HEK293T (cell line): ENCODE measurements at regions not wholly inside any gene's neighbourhood (a gene's known extent, or its start where the extent isn't known, plus 50 kb on each side); places are given as distances from the start of the nearest gene placed in this dataset.

Experiments used
- CTCF ChIA-PET: fragments of 350-600 bp; formaldehyde crosslinking; extraction: SDS; loops from one replicate; lab custom pipeline; 2021; ENCODE audit warnings: antibody characterized with exemption, inconsistent platforms; lab: Yijun Ruan, JAX
- POLR2A ChIA-PET: fragments of 350-600 bp; formaldehyde crosslinking; extraction: SDS; loops from one replicate; lab custom pipeline; 2020; ENCODE audit warnings: antibody characterized with exemption, inconsistent platforms; lab: Yijun Ruan, JAX
- DNase-seq: peaks from one replicate; pipeline ENCODE4 v3.0.0; 2012; ENCODE audit warnings: mixed read lengths; ENCODE audit errors: extremely low spot score
- ARNT ChIP-seq: fragments of 450-650 bp; IDR thresholded peaks from 2 replicates; pipeline ENCODE4 v1.6.1; 2017; ENCODE audit warnings: mild to moderate bottlenecking
- BHLHE40 ChIP-seq: fragments of 450-650 bp; IDR thresholded peaks from 2 replicates; pipeline ENCODE4 v1.6.1; 2016; ENCODE audit warnings: mild to moderate bottlenecking, moderate library complexity, borderline replicate concordance
- CTBP1 ChIP-seq: fragments of 450-650 bp; IDR thresholded peaks from 2 replicates; pipeline ENCODE4 v1.6.1; 2016; ENCODE audit warnings: borderline replicate concordance
- ELF4 ChIP-seq: fragments of 450-650 bp; IDR thresholded peaks from 2 replicates; pipeline ENCODE4 v1.6.1; 2017; ENCODE audit warnings: antibody characterized with exemption
- FOXA1 ChIP-seq: fragments of 450-650 bp; IDR thresholded peaks from 2 replicates; pipeline ENCODE4 v1.6.1; 2016; ENCODE audit warnings: mild to moderate bottlenecking
- FOXK2 ChIP-seq: fragments of 450-650 bp; IDR thresholded peaks from 2 replicates; pipeline ENCODE4 v1.6.1; 2016; ENCODE audit warnings: mild to moderate bottlenecking
- FOXM1 ChIP-seq: fragments of 450-650 bp; IDR thresholded peaks from 2 replicates; pipeline ENCODE4 v1.6.1; 2017; ENCODE audit warnings: mild to moderate bottlenecking, borderline replicate concordance
- HDGF ChIP-seq: fragments of 450-650 bp; IDR thresholded peaks from 2 replicates; pipeline ENCODE4 v1.6.1; 2017; ENCODE audit warnings: antibody characterized with exemption, borderline replicate concordance
- L3MBTL2 ChIP-seq: fragments of 450-650 bp; conservative IDR thresholded peaks from 2 replicates; pipeline ENCODE4 v1.6.1; 2016; ENCODE audit warnings: mild to moderate bottlenecking
- LEF1 ChIP-seq: fragments of 450-650 bp; IDR thresholded peaks from 2 replicates; pipeline ENCODE4 v1.6.1; 2017; ENCODE audit warnings: mild to moderate bottlenecking, borderline replicate concordance
- NFRKB ChIP-seq: fragments of 450-650 bp; IDR thresholded peaks from 2 replicates; pipeline ENCODE4 v1.6.1; 2016; ENCODE audit warnings: mild to moderate bottlenecking, moderate library complexity
- SP1 ChIP-seq: fragments of 450-650 bp; IDR thresholded peaks from 2 replicates; pipeline ENCODE4 v1.6.1; 2017
- SUZ12 ChIP-seq: fragments of 450-650 bp; IDR thresholded peaks from 2 replicates; pipeline ENCODE4 v1.6.1; 2016; ENCODE audit warnings: mild to moderate bottlenecking
- TARDBP ChIP-seq: fragments of 450-650 bp; IDR thresholded peaks from 2 replicates; pipeline ENCODE4 v1.6.1; 2016
- ZNF384 ChIP-seq: fragments of 450-650 bp; IDR thresholded peaks from 2 replicates; pipeline ENCODE4 v1.6.1; 2016
- TF ChIP-seq, protein P1 (sequence below): fragments of 450-650 bp; IDR thresholded peaks from 2 replicates; pipeline ENCODE4 v1.6.1; 2016

DNA sequence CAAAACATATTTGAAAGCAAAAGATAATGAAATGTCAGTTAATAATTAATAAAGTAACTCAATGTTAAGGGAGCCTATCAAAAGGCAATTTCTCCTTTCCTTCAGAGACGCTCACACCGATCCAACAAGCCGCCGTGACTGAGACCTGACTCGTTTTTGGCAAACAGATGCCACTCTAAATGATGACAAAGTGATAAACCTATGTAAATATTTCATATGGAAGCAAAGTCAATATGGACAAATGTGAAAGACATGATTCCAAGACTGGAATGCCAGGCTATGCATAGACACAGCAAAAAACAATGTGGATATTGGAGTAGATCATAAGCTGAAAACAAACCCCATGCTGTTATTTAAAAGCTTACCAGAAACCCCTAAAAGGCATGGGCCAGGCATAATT is 137.2 kb upstream of the SUCLG2 start:
- POLR2A ChIA-PET = no interaction called here
- CTCF ChIA-PET = interaction anchor here (0.7 kb wide), 1 partner anchor 18 kb away, joined by 5 read pairs; no protein-coding TSS in a partner anchor
- TF ChIP-seq FOXK2 (no peak), FOXA1 (no peak), ARNT (no peak)
- DNase-seq = no peak

DNA sequence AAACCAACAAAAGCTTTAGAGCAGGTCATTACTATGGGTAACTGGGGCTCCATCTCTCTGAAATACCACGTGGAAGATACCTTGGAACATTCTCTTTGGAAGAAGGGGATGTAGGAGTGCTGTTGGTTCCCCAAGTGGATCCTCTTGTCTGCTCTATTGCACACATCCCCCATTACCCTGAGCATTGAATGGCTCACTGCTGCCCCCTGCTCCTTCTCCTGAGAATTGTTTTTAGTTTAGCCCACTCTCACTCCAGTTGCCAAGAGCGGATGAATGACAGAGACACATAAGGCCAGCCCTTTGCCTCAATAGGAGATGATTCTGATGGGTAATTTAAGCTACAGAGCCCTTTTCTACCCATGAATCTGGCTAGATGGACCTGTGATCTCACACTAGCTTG is 135.6 kb upstream of the SUCLG2 start:
- ChIA-PET POLR2A (no interaction called here), CTCF (interaction anchor here (0.9 to 1.3 kb wide), 3 partner anchors 405 to 676 kb away, joined by 3 to 4 read pairs (median 3); no protein-coding TSS in a partner anchor)
- peak; percentile 50 for DNase-seq
- no peak for TF ChIP-seq SUZ12
- no peak for TF ChIP-seq LEF1
- TF ChIP-seq, protein P1, sequence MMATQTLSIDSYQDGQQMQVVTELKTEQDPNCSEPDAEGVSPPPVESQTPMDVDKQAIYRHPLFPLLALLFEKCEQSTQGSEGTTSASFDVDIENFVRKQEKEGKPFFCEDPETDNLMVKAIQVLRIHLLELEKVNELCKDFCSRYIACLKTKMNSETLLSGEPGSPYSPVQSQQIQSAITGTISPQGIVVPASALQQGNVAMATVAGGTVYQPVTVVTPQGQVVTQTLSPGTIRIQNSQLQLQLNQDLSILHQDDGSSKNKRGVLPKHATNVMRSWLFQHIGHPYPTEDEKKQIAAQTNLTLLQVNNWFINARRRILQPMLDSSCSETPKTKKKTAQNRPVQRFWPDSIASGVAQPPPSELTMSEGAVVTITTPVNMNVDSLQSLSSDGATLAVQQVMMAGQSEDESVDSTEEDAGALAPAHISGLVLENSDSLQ = 0 out of 2 replicates have a peak, but pooled peaks have one; percentile 15

DNA sequence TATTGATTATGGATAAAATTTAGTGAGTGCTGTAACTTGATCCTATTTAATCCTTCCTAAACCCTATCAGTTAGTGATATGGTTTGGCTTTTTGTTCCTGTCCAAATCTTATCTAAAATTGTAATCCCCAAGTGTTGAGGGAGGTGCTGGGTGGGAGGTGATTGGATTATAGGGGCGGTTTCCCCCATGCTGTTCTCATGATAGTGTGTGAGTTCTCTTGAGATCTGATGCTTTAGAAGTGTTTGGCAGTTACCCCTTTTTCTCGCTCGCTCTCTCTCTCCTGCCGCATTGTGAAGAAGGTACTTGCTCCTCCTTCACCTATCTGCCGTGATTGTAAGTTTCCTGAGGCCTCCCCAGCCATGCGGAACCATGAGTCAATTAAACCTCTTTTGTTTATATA is 134.0 kb upstream of the SUCLG2 start:
- POLR2A ChIA-PET = no interaction called here
- CTCF ChIA-PET = interaction anchor here (0.8 kb wide), 1 partner anchor 10 kb away, joined by 3 read pairs; no protein-coding TSS in a partner anchor
- no peak for DNase-seq
- TF ChIP-seq SUZ12 = no peak
- TF ChIP-seq ELF4 = no peak
- TF ChIP-seq TARDBP = no peak
- no peak for TF ChIP-seq FOXM1
- TF ChIP-seq LEF1 = no peak
- TF ChIP-seq FOXA1 = no peak
- TF ChIP-seq NFRKB = no peak
- no peak for TF ChIP-seq L3MBTL2
- TF ChIP-seq, protein P1 = no peak
- no peak for TF ChIP-seq ZNF384
- no peak for TF ChIP-seq FOXK2
- no peak for TF ChIP-seq HDGF
- TF ChIP-seq CTBP1 = no peak
- no peak for TF ChIP-seq BHLHE40
- no peak for TF ChIP-seq ARNT
- TF ChIP-seq SP1 = no peak

DNA sequence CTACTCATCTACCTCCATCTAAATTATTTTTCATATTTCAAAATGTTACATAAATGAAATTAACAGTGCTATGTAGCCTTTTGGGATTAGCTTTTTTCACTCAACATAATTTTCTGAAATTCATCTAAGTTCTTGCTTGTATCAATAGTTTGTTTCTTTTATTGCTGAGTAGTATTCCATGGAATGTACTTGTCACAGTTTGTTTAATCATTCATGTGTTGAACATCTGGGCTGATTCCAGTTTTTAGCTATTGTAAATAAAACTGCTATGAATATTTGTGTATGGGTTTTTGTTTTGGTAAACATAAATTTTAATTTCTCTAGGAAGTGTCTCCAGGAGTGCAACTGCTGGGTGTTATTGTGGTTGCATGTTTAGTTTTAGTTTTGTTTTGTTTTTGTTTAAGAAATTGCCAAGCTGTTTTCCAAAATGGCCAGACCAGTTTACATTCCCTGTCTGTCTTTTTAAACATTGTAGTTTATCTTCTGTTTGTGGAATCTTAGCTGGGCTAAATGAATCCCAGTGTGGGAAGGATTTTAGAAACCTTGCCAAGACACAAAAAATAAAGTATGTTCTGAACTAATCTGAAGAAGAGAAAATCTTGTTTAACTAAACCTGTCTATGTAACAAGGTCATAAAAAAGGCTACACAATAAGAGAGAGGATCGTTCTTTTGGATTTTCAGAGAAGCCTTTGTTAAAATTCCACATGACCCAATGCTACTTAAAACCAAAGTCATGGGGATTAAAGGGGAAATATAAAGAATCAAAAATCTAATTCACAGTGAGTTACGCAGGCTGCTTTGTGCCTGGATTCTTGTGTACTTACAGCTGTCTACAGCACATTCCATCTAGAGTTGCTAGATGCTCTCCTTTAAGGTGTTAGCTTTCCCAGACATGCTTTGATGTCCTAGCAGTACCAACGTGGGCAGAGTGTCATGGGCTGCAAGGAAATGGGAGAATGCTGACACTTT is 129.2 kb upstream of the SUCLG2 start:
- no peak for DNase-seq
- ChIA-PET POLR2A (no interaction called here), CTCF (no interaction called here)
- TF ChIP-seq SP1 (no peak), LEF1 (no peak), FOXA1 (no peak), ELF4 (no peak), ARNT (no peak), TARDBP (no peak), ZNF384 (no peak), SUZ12 (no peak), FOXM1 (no peak), L3MBTL2 (no peak)

DNA sequence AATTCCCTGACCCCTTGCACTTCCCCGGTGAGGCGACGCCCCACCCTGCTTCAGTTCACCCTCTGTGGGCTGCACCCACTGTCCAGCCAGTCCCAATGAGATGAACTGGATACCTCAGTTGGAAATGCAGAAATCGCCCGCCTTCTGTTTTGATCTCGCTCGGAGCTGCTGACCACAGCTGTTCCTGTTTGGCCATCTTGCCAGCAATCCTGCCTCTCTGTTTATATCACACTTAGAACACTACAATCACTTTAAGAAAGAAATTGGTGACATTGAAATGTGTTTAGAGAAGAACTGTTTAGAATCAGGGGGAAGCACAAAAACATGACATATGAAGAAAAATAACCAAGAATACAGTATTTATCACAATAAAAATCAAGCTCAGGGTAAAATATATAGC is 127.5 kb upstream of the SUCLG2 start:
- TF ChIP-seq HDGF (no peak), ARNT (no peak), FOXK2 (no peak), CTBP1 (no peak), TARDBP (no peak), LEF1 (no peak), SUZ12 (no peak), SP1 (no peak), BHLHE40 (no peak), NFRKB (no peak), ZNF384 (no peak), ELF4 (no peak), FOXM1 (no peak), FOXA1 (no peak), L3MBTL2 (no peak)
- TF ChIP-seq, protein P1 = no peak
- ChIA-PET CTCF (no interaction called here), POLR2A (no interaction called here)
- DNase-seq = no peak

DNA sequence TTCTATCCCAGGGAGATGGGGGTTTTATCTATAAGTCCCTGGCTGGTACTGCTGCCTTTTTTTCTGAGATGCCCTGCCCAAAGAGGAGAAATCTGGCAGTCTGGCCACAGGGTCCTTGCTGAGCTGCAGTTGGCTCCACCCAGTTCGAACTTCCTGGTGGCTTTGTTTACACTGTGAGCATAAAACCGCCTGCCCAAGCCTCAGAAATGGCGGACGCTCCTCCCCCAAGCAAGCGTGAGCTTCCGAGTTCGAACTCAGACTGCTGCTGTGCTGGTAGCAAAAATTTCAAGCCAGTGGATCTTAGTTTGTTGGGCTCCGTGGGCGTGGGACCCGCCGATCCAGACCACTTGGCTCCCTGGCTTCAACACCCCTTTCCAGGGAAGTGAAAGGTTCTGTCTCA is 126.8 kb upstream of the SUCLG2 start:
- DNase-seq = no peak
- CTCF ChIA-PET = no interaction called here
- POLR2A ChIA-PET = interaction anchor here (0.7 kb wide), 1 partner anchor 1226 kb away, joined by 3 read pairs; no protein-coding TSS in a partner anchor
- TF ChIP-seq SP1 (no peak), NFRKB (no peak), CTBP1 (no peak), FOXM1 (no peak), FOXK2 (no peak), BHLHE40 (no peak), ELF4 (no peak), FOXA1 (no peak), HDGF (no peak), TARDBP (no peak), ARNT (no peak), LEF1 (no peak), SUZ12 (no peak), L3MBTL2 (no peak), ZNF384 (no peak)
- TF ChIP-seq, protein P1 = no peak
